ENCODE measurements at regions not wholly inside any gene's neighbourhood (a gene's known extent, or its start where the extent isn't known, plus 50 kb on each side); places are given as distances from the start of the nearest gene placed in this dataset.

- TF ChIP-seq EZH2 (IDR thresholded peaks at IDR 0.05) = no peak
- no peak for TF ChIP-seq POLR2AphosphoS5 (IDR thresholded peaks at IDR 0.05; ENCODE audit: borderline replicate concordance, low read depth, low read length)
- no peak for TF ChIP-seq FOXP2 (optimal IDR thresholded peaks at IDR 0.05; ENCODE audit: control extremely low read depth, extremely low read length, insufficient read depth)
Measured at GRCh38 chrX:20317873-20318272, 51.2 kb upstream of the RPS6KA3 start.

Measured in SK-N-MC (cell line).